AML-193 (cell line): ENCODE measurements at regions not wholly inside any gene's neighbourhood (a gene's known extent, or its start where the extent isn't known, plus 50 kb on each side); places are given as distances from the start of the nearest gene placed in this dataset.

ENCODE experiments used
- DNase-seq, 2 experiments: peaks; one replicate each; lab custom pipeline; 2025; lab: John Stamatoyannopoulos, UW

GRCh38 chr14:56918849-56919574 lies 108.7 kb upstream of the OTX2 start:
- DNase-seq = no peak

- DNase-seq = no peak
Observed at GRCh38 chr14:56905282-56905681, 95.0 kb upstream of the OTX2 start.

- DNase-seq = no peak
Observed at GRCh38 chr14:56903304-56903969, 93.2 kb upstream of the OTX2 start.

GRCh38 chr14:56902385-56902784 lies 92.1 kb upstream of the OTX2 start:
- no peak for DNase-seq

GRCh38 chr14:56900726-56901125 lies 90.4 kb upstream of the OTX2 start:
- DNase-seq = no peak

GRCh38 chr14:56899829-56900228 lies 89.5 kb upstream of the OTX2 start:
- no peak for DNase-seq

- no peak for DNase-seq
Observed at GRCh38 chr14:56896922-56897321, 86.6 kb upstream of the OTX2 start.

GRCh38 chr14:56896231-56896630 lies 86.0 kb upstream of the OTX2 start:
- DNase-seq = no peak

GRCh38 chr14:56895154-56895553 lies 84.9 kb upstream of the OTX2 start:
- DNase-seq = no peak

- no peak for DNase-seq
Observed at GRCh38 chr14:56894591-56894991, 84.3 kb upstream of the OTX2 start.

- no peak for DNase-seq
Observed at GRCh38 chr14:56892959-56893358, 82.7 kb upstream of the OTX2 start.

GRCh38 chr14:56891226-56891625 lies 80.9 kb upstream of the OTX2 start:
- DNase-seq = no peak

GRCh38 chr14:56889705-56890104 lies 79.4 kb upstream of the OTX2 start:
- DNase-seq = no peak

- no peak for DNase-seq
Observed at GRCh38 chr14:56888274-56888673, 78.0 kb upstream of the OTX2 start.

- no peak for DNase-seq
Observed at GRCh38 chr14:56887216-56887615, 76.9 kb upstream of the OTX2 start.

- DNase-seq = no peak
Observed at GRCh38 chr14:56886471-56887062, 76.3 kb upstream of the OTX2 start.

- DNase-seq = no peak
Observed at GRCh38 chr14:56885825-56886224, 75.5 kb upstream of the OTX2 start.

GRCh38 chr14:56884617-56885016 lies 74.3 kb upstream of the OTX2 start:
- no peak for DNase-seq

GRCh38 chr14:56881181-56881580 lies 70.9 kb upstream of the OTX2 start:
- no peak for DNase-seq

- no peak for DNase-seq
Observed at GRCh38 chr14:56878766-56879165, 68.5 kb upstream of the OTX2 start.

GRCh38 chr14:56875104-56875675 lies 64.9 kb upstream of the OTX2 start:
- DNase-seq = no peak

- DNase-seq = peak in 1 of 2 experiments; percentile 3
Observed at GRCh38 chr14:56874375-56874774, 64.1 kb upstream of the OTX2 start.

GRCh38 chr14:56870336-56870735 lies 60.1 kb upstream of the OTX2 start:
- DNase-seq = no peak
